ENCODE measurements at regions not wholly inside any gene's neighbourhood (a gene's known extent, or its start where the extent isn't known, plus 50 kb on each side); places are given as distances from the start of the nearest gene placed in this dataset.

DNA sequence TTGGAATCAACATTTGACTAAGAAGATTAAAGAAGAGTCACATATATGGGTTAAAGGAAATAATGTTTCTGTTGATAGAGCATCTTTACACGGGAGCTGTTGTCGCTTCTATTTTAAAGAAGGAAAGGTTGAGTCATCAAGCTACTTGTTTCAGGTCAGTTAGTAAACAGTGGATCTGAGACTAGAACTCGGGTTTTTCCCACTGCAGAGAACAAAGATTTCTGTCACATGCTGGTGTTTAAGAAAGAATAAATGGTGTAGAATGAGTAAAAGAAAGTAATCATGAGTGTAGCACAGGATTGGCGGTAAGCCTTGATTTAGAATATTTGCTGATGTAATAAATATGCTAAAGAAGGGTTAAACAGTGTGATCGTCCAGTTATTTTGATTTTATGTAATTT is 455.5 kb downstream of the AEBP2 start:
- Histone ChIP-seq H3K36me3 (no peaks in the 10 kb centered on the region), H3K4me3 (no peak overlapping the region), H3K4me1 (peaks cover 0 to 45% (median 0%) of the 10 kb centered on the region in 3 donors), H3K27me3 (no peaks in the 10 kb centered on the region), H3K9me3 (no peaks in the 10 kb centered on the region), H3K27ac (no peak overlapping the region)
- TF ChIP-seq, protein P1, sequence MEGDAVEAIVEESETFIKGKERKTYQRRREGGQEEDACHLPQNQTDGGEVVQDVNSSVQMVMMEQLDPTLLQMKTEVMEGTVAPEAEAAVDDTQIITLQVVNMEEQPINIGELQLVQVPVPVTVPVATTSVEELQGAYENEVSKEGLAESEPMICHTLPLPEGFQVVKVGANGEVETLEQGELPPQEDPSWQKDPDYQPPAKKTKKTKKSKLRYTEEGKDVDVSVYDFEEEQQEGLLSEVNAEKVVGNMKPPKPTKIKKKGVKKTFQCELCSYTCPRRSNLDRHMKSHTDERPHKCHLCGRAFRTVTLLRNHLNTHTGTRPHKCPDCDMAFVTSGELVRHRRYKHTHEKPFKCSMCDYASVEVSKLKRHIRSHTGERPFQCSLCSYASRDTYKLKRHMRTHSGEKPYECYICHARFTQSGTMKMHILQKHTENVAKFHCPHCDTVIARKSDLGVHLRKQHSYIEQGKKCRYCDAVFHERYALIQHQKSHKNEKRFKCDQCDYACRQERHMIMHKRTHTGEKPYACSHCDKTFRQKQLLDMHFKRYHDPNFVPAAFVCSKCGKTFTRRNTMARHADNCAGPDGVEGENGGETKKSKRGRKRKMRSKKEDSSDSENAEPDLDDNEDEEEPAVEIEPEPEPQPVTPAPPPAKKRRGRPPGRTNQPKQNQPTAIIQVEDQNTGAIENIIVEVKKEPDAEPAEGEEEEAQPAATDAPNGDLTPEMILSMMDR (IDR thresholded peaks at IDR 0.05), result no peak
- no peak for TF ChIP-seq POLR2A (IDR thresholded peaks at IDR 0.05)
- no peak for DNase-seq
- intact Hi-C loops (cut with DNase I), result no loop called here
- WGBS, 2 donors, result 37 to 47% methylated on average over 5 of the region's 5 CpGs

DNA sequence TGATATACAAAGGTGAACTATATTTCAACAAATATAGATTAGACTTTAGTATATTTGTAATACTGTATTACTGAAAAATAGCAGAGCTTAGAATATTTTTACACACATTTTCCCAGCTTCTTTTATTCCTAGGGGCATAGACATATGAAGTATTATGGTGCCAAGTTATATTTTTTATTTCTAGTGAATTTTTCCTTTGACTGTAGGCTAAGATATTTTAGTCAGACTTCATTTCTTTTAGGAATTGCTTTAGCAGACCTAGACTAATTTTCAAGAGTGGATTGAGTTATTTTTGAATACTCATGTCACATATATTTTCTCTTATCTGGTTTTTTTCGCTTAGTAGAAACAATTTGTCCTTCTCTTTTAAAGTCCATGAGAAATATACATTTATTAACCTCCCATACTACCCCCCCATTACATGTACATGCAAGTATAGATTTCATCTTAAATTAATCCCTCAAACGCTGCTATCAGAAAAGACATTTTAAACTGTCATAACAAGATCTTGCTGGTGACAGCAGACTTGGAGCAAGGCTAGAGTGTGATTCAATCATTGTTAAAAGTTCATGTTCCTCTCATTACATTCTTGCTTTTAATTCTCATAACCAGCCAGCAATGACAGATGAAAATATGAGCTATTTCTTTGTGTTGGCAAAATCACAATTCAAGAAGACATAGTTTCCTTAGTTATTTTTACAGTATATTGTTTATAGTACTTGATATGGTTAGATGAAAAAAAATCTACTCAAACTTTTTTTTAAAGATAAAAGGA is 456.1 kb downstream of the AEBP2 start:
- H3K36me3 ChIP-seq, result no peaks in the 10 kb centered on the region
- no peaks in the 10 kb centered on the region for H3K27me3 ChIP-seq
- no peak overlapping the region for H3K27ac ChIP-seq
- intact Hi-C loops (cut with DNase I), result no loop called here
- 45 to 48% methylated on average over 2 of the region's 2 CpGs for WGBS, 2 donors
- peaks cover 0 to 45% (median 0%) of the 10 kb centered on the region in 3 donors for H3K4me1 ChIP-seq
- no peak overlapping the region for H3K4me3 ChIP-seq
- DNase-seq, result no peak
- TF ChIP-seq POLR2A (IDR thresholded peaks at IDR 0.05), result no peak
- TF ChIP-seq, protein P1 (IDR thresholded peaks at IDR 0.05), result no peak
- H3K9me3 ChIP-seq, result no peaks in the 10 kb centered on the region

DNA sequence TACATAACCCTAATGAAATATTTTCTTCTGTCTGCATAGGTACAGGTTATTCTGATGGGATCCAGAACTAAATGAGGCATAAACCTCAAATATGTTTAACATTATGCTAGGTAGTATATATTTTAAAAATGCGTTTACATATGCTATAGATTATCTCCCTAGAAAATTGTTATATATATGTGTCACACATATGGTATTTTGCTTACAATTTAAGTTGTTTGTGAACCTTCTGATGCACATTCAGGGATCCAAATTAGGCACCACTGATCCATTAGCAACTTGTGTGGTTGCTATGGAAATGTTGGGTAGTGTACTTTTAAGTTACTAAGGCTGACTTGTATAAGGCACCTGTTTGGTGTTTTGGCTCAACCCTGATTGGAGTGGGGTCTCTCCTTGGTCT is 456.7 kb downstream of the AEBP2 start:
- Histone ChIP-seq H3K27me3 (no peaks in the 10 kb centered on the region), H3K4me1 (peaks cover 0 to 45% (median 0%) of the 10 kb centered on the region in 3 donors), H3K9me3 (no peaks in the 10 kb centered on the region), H3K36me3 (no peaks in the 10 kb centered on the region), H3K27ac (no peak overlapping the region), H3K4me3 (no peak overlapping the region)
- TF ChIP-seq, protein P1 (IDR thresholded peaks at IDR 0.05), result no peak
- no peak for TF ChIP-seq POLR2A (IDR thresholded peaks at IDR 0.05)
- 56 to 71% methylated on average over 1 of the region's 1 CpG for WGBS, 2 donors
- intact Hi-C loops (cut with DNase I), result no loop called here
- DNase-seq, result no peak

DNA sequence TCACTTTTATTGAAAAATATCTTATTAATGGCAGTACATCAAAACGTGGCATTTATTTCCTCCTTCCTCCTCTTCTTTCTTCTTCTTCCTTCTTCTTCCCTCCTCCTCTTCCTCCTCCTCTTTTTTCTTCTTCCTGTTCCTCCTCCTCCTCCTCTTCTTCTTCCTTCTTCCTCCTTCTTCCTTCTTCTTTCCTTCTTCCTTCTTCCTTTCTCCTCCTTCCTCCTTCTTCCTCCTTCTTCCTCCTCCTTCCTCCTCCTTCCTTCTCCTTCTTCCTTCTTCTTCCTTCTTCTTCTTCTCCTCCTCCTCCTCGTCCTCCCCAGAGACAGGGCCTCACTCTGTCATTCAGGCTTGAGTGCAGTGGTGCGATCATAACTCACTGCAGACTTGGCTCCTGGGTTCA is 457.2 kb downstream of the AEBP2 start:
- Histone ChIP-seq H3K27ac (no peak overlapping the region), H3K27me3 (no peaks in the 10 kb centered on the region), H3K36me3 (no peaks in the 10 kb centered on the region), H3K4me3 (no peak overlapping the region), H3K4me1 (peaks cover 0 to 45% (median 0%) of the 10 kb centered on the region in 3 donors), H3K9me3 (no peaks in the 10 kb centered on the region)
- no peak for TF ChIP-seq POLR2A (IDR thresholded peaks at IDR 0.05)
- TF ChIP-seq, protein P1 (IDR thresholded peaks at IDR 0.05), result no peak
- WGBS, 2 donors, result 64 to 66% methylated on average over 3 of the region's 3 CpGs
- intact Hi-C loops (cut with DNase I), result no loop called here
- no peak for DNase-seq

DNA sequence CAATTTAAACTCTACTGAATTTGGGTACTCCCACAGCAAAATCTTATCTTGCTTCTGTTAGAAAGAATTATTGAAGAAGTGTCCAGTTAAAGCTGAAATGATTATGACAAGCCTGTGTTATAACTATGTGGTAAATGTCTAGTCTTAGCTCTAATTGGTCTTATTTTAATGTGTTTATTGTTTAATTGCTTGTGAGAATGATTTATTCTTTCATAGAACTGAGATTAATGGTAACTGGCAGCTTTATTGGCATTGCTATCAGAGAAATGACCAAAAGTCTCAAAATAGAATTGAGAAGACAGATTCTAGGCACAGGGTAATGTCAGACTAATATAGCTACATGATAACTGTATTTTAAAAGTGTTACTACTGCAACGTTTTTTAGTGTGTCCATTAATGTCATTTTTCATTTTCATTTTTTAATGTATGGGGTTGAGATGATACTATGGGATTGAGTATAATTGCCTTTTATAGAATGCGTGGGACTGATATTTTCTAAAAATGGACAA is 458.7 kb downstream of the AEBP2 start:
- no peaks in the 10 kb centered on the region for H3K27me3 ChIP-seq
- 50 to 67% methylated on average over 2 of the region's 2 CpGs for WGBS, 2 donors
- no peaks in the 10 kb centered on the region for H3K36me3 ChIP-seq
- no peak overlapping the region for H3K4me3 ChIP-seq
- H3K9me3 ChIP-seq, result no peaks in the 10 kb centered on the region
- TF ChIP-seq, protein P1 (IDR thresholded peaks at IDR 0.05), result no peak
- TF ChIP-seq POLR2A (IDR thresholded peaks at IDR 0.05), result no peak
- no peak overlapping the region for H3K27ac ChIP-seq
- DNase-seq, result no peak
- H3K4me1 ChIP-seq, result peaks cover 0 to 36% (median 0%) of the 10 kb centered on the region in 3 donors
- intact Hi-C loops (cut with DNase I), result no loop called here
